Spleen (tissue), 11 donors: ENCODE measurements at regions not wholly inside any gene's neighbourhood (a gene's known extent, or its start where the extent isn't known, plus 50 kb on each side); places are given as distances from the start of the nearest gene placed in this dataset.

Experiments
- DNase-seq: peaks from one replicate; pipeline ENCODE4 v3.0.0-alpha.2; 2020
- H3K27ac ChIP-seq, 8 donors: fragments of 200-600 bp; sonication (generic) in 7 of 8; 1 replicate in 4 of 8; 2 replicates in 4 of 8; pipeline versions ENCODE4 v1.5.0 to v1.8.0; 2016 to 2021; ENCODE audit warnings: inconsistent platforms in 4 of 8, mild to moderate bottlenecking in 4 of 8, moderate library complexity in 1 of 8
- H3K27me3 ChIP-seq, 7 donors: fragments of 200-600 bp; sonication (generic) in 6 of 7; replicated peaks in 1 of 7; 1 replicate in 4 of 7; 2 replicates in 3 of 7; pipeline versions ENCODE4 v1.5.0 to v1.8.0; 2016 to 2021; ENCODE audit warnings: inconsistent platforms in 3 of 7, mild to moderate bottlenecking in 1 of 7
- H3K36me3 ChIP-seq, 6 donors: fragments of 200-600 bp; sonication (generic) in 5 of 6; 1 replicate in 4 of 6; 2 replicates in 2 of 6; pipeline versions ENCODE4 v1.5.0 to v1.8.0; 2016 to 2021; ENCODE audit warnings: inconsistent platforms in 2 of 6
- H3K4me1 ChIP-seq, 6 donors: fragments of 200-600 bp; sonication (generic) in 5 of 6; 1 replicate in 3 of 6; 2 replicates in 3 of 6; pipeline versions ENCODE4 v1.5.0 to v1.8.0; 2016 to 2021; ENCODE audit warnings: inconsistent platforms in 3 of 6
- H3K4me3 ChIP-seq, 8 donors: fragments of 200-600 bp; sonication (generic) in 7 of 8; 1 replicate in 4 of 8; 2 replicates in 4 of 8; pipeline versions ENCODE4 v1.5.0 to v1.8.0; 2016 to 2021; ENCODE audit warnings: inconsistent platforms in 4 of 8, mild to moderate bottlenecking in 4 of 8, moderate library complexity in 2 of 8
- H3K9me3 ChIP-seq, 8 donors: fragments of 200-600 bp; sonication (generic) in 7 of 8; 1 replicate in 4 of 8; 2 replicates in 4 of 8; pipeline versions ENCODE4 v1.5.0 to v1.8.0; 2016 to 2021; ENCODE audit warnings: inconsistent platforms in 4 of 8
- CTCF ChIP-seq, 11 experiments: fragments of 200-600 bp in 7 of 11; fragments of 450-650 bp in 4 of 11; sonication (generic) in 4 of 11; IDR thresholded peaks in 8 of 11; conservative IDR thresholded peaks in 3 of 11; 1 replicate in 7 of 11; 2 replicates in 4 of 11; pipeline versions ENCODE4 v1.4.0 to v1.8.0; 2016 to 2021; ENCODE audit warnings: antibody characterized with exemption in 11 of 11, inconsistent platforms in 4 of 11, mild to moderate bottlenecking in 1 of 11
- POLR2A ChIP-seq, 3 donors: fragments of 450-650 bp; IDR thresholded peaks; one replicate each; pipeline ENCODE4 v1.5.1; 2017; ENCODE audit warnings: antibody characterized with exemption in 3 of 3, mild to moderate bottlenecking in 1 of 3
- POLR2AphosphoS5 ChIP-seq, 3 donors: sonication (generic); formaldehyde crosslinking; IDR thresholded peaks; one replicate each; pipeline ENCODE4 v1.5.1; 2017; ENCODE audit warnings: antibody characterized with exemption in 3 of 3
- WGBS, 5 donors: extraction: QIAGEN DNeasy Blood & Tissue Kit in 3 of 5; methylation state at CpG; one replicate each; pipeline versions ENCODE4 v1.1.5 to v1.1.7; 2013 to 2018; 5-methylcytosine and 5-hydroxymethylcytosine counted together
- intact Hi-C: fragments of 100-400 bp; cut with DNase I; formaldehyde crosslinking; loops from one replicate; pipeline ENCODE4 v1.15.0; 2023; ENCODE audit warnings: low total_unique reads
- donor health status: healthy with polysubstance abuse.
- donor health status: DM: no; HTN: no; CAD: no; lungs with moderate emphysema.
- donor health status: DM: no; HTN: no; CAD: no.
- donor health status: Bipolar disorder and iron deficiency.
- donor health status: healthy.
- donor health status: DM: no; HTN: no; CAD: no.
- donor health status: DM: yes; HTN: yes; CAD: no.

GRCh38 chr6:137651178-137651577 is 157.0 kb upstream of the OLIG3 start:
- H3K27me3 ChIP-seq, result peaks cover 0 to 13% (median 0%) of the 10 kb centered on the region in 7 donors
- TF ChIP-seq POLR2AphosphoS5 (IDR thresholded peaks at IDR 0.05) (no peak), POLR2A (IDR thresholded peaks at IDR 0.05) (no peak), CTCF (IDR thresholded peaks at IDR 0.05 in 8 of 11, conservative IDR thresholded peaks at IDR 0.05 in 3 of 11) (no peak)
- DNase-seq, result no peak

GRCh38 chr6:137651591-137652335 is 157.6 kb upstream of the OLIG3 start:
- Histone ChIP-seq H3K4me3 (no peak overlapping the region), H3K36me3 (no peaks in the 10 kb centered on the region), H3K9me3 (peaks cover 0 to 52% (median 38%) of the 10 kb centered on the region in 8 donors), H3K4me1 (no peaks in the 10 kb centered on the region), H3K27ac (no peak overlapping the region), H3K27me3 (peaks cover 0 to 13% (median 0%) of the 10 kb centered on the region in 7 donors)
- WGBS, 5 donors, result 89 to 96% (median 92%) methylated on average over 9 of the region's 9 CpGs
- TF ChIP-seq CTCF (IDR thresholded peaks at IDR 0.05 in 8 of 11, conservative IDR thresholded peaks at IDR 0.05 in 3 of 11) (no peak), POLR2A (IDR thresholded peaks at IDR 0.05) (no peak), POLR2AphosphoS5 (IDR thresholded peaks at IDR 0.05) (no peak)
- no peak for DNase-seq
- intact Hi-C loops, result no loop called here

More at GRCh38 chr6:137651178-137651577, 157.0 kb upstream of the OLIG3 start:
- intact Hi-C loops, result no loop called here
- H3K36me3 ChIP-seq, result no peaks in the 10 kb centered on the region
- H3K27ac ChIP-seq, result no peak overlapping the region
- H3K4me3 ChIP-seq, result no peak overlapping the region
- no peaks in the 10 kb centered on the region for H3K4me1 ChIP-seq
- peaks cover 0 to 46% (median 38%) of the 10 kb centered on the region in 8 donors for H3K9me3 ChIP-seq
- 51 to 75% (median 69%) methylated on average over 4 of the region's 4 CpGs for WGBS, 5 donors

GRCh38 chr6:137652961-137653705 is 158.9 kb upstream of the OLIG3 start:
- no peak for DNase-seq

More at GRCh38 chr6:137652961-137653705, 158.9 kb upstream of the OLIG3 start:
- Histone ChIP-seq H3K36me3 (no peaks in the 10 kb centered on the region), H3K4me3 (no peak overlapping the region), H3K27ac (no peak overlapping the region), H3K9me3 (peaks cover 0 to 57% (median 38%) of the 10 kb centered on the region in 8 donors), H3K27me3 (peaks cover 0 to 12% (median 0%) of the 10 kb centered on the region in 7 donors), H3K4me1 (no peaks in the 10 kb centered on the region)
- intact Hi-C loops, result no loop called here
- WGBS, 5 donors, result 90 to 98% (median 94%) methylated on average over 2 to 3 of the region's 3 CpGs
- no peak for TF ChIP-seq CTCF (IDR thresholded peaks at IDR 0.05 in 8 of 11, conservative IDR thresholded peaks at IDR 0.05 in 3 of 11)
- TF ChIP-seq POLR2AphosphoS5 (IDR thresholded peaks at IDR 0.05), result no peak
- TF ChIP-seq POLR2A (IDR thresholded peaks at IDR 0.05), result no peak
